GM23248 (cell line): ENCODE measurements at regions not wholly inside any gene's neighbourhood (a gene's known extent, or its start where the extent isn't known, plus 50 kb on each side); places are given as distances from the start of the nearest gene placed in this dataset.

ENCODE experiments used
- EZH2 ChIP-seq: fragments of 200-600 bp; sonication (generic); IDR thresholded peaks from 2 replicates; pipeline ENCODE4 v1.6.1; 2018; ENCODE audit warnings: antibody characterized with exemption, mild to moderate bottlenecking; ENCODE audit not compliant: insufficient read depth, poor library complexity, severe bottlenecking
- EZH2phosphoT487 ChIP-seq: fragments of 200-600 bp; sonication (generic); IDR thresholded peaks from 2 replicates; pipeline ENCODE4 v1.6.1; 2018; ENCODE audit warnings: antibody characterized with exemption, moderate library complexity, mild to moderate bottlenecking, low read depth; ENCODE audit not compliant: insufficient read depth

DNA sequence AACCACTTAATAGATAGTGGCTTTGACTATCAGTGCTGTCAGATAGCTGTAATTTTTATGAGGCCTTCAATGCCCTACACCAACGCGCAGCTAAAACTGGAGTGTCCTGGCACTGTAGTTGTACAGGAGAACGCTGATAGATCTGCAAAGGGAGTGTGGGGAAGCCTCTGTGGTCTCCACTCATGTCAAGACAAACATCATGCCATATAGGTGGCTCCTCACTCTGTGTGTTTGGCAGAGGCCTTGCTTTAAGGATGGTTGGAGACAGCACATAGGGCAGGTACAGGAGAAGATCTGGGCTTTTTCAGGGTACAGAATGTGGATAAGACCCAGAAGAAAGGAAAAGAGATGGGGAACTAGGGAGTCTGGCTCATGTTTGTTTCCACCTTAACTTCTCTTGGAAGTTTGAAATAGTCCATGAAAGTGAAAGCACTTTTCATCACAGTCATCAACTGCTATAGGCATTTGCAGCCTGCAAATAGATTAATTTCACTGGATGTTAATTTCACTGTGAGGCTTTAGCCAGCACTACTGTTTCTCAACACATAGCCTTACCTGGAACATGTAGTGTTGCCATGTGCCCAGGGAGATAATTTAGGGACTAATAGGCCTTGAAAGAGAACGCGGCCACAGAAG, 425.8 kb upstream of the TBL1XR1 start:
- TF ChIP-seq EZH2phosphoT487 (no peak), EZH2 (no peak)
